ENCODE measurements at regions not wholly inside any gene's neighbourhood (a gene's known extent, or its start where the extent isn't known, plus 50 kb on each side); places are given as distances from the start of the nearest gene placed in this dataset.

DNA sequence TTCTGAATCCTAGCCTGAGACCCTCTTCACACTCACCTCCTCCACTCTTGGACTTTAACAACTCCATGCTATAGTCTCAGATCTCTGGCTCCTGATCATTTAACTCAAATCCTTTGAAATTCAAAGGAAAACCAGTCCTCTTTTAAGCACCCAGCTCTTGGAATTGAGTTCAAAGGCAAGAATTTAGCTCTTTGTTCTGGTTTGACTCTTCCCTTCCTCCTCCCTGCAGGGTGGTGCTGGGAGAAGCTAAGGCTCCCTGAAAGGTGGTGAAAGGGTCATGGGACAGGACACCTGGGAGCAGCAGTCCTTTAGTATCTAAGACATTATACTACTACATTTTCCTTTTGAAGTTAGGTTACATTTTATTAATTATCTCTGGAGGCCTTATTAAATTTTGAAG, 259.4 kb downstream of the CCSER2 start:
- Histone ChIP-seq H3K27me3 (no peaks in the 10 kb centered on the region), H3K27ac (no peak overlapping the region), H3K4me3 (no peak overlapping the region), H3K9me3 (no peaks in the 10 kb centered on the region), H3K4me1 (no peaks in the 10 kb centered on the region), H3K36me3 (no peaks in the 10 kb centered on the region)
- no peak for DNase-seq
- TF ChIP-seq POLR2A (IDR thresholded peaks at IDR 0.05) (no peak), POLR2AphosphoS5 (IDR thresholded peaks at IDR 0.05) (no peak), EP300 (IDR thresholded peaks at IDR 0.05; ENCODE audit: low read depth) (no peak)
- TF ChIP-seq, protein P1, sequence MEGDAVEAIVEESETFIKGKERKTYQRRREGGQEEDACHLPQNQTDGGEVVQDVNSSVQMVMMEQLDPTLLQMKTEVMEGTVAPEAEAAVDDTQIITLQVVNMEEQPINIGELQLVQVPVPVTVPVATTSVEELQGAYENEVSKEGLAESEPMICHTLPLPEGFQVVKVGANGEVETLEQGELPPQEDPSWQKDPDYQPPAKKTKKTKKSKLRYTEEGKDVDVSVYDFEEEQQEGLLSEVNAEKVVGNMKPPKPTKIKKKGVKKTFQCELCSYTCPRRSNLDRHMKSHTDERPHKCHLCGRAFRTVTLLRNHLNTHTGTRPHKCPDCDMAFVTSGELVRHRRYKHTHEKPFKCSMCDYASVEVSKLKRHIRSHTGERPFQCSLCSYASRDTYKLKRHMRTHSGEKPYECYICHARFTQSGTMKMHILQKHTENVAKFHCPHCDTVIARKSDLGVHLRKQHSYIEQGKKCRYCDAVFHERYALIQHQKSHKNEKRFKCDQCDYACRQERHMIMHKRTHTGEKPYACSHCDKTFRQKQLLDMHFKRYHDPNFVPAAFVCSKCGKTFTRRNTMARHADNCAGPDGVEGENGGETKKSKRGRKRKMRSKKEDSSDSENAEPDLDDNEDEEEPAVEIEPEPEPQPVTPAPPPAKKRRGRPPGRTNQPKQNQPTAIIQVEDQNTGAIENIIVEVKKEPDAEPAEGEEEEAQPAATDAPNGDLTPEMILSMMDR (IDR thresholded peaks at IDR 0.05), result no peak
- in situ Hi-C loops (cut with MboI; ENCODE audit: low pct_ligation_motif_present in 1 of 4, low pct_unique_long_range_greater_than_20kb in 1 of 4, low sequenced_read_pairs in 3 of 4), result no loop called here
- intact Hi-C loops (cut with DNase I; ENCODE audit: low total_unique reads), result no loop called here

DNA sequence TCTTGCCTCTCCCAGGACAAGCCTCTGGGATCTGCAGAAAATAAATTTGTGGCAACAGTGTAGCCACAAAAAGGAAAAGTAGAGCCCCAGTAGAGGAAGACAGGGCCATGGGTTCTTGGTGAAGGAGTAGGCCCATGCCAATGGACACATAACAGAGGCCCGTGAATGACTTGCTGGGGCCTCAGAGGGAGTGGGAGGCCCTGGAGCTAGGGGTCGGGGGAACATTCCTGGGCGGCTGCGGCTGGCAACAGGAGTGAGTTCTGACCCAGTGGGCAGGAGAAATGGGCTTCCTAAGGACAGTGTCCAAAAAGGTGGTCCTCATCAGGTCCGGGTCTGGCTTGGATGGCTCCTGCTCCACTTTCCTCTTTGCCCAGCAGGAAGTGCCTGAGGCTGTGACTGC, 260.0 kb downstream of the CCSER2 start:
- in situ Hi-C loops (cut with MboI; ENCODE audit: low pct_ligation_motif_present in 1 of 4, low pct_unique_long_range_greater_than_20kb in 1 of 4, low sequenced_read_pairs in 3 of 4), result no loop called here
- Histone ChIP-seq H3K4me3 (no peak overlapping the region), H3K27me3 (no peaks in the 10 kb centered on the region), H3K9me3 (no peaks in the 10 kb centered on the region), H3K36me3 (no peaks in the 10 kb centered on the region), H3K27ac (no peak overlapping the region), H3K4me1 (no peaks in the 10 kb centered on the region)
- 89 to 100% methylated on average over 2 to 5 of the region's 5 CpGs for WGBS, 2 donors (ENCODE audit: low coverage in 1 of 2)
- no peak for DNase-seq
- no peak for TF ChIP-seq POLR2A (IDR thresholded peaks at IDR 0.05)
- intact Hi-C loops (cut with DNase I; ENCODE audit: low total_unique reads), result no loop called here

DNA sequence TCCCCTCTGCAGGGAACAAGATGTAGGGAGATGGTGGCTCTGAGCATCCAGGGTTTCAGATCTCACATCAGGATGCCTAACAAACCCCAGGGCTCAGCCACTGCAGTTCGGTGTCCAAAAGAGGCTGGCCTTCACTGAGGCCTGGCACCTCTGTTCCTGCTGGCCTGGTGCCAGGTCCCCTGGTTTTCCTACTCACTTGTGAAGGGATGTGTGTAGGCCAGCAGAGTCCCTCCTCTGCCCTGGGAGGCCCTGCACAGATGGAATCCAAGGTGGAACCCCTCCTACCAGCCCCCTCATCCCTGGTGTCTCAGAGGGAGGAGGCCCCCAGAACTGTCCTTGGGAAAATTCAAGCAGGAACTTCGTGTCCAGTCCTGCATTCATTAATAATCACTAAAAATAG, 260.6 kb downstream of the CCSER2 start:
- intact Hi-C loops (cut with DNase I; ENCODE audit: low total_unique reads), result no loop called here
- no peaks in the 10 kb centered on the region for H3K27me3 ChIP-seq
- WGBS, 2 donors (ENCODE audit: low coverage in 1 of 2), result 44% methylated on average over 2 of the region's 2 CpGs; no CpG with 5 or more reads in 1 of the 2 donors
- H3K4me3 ChIP-seq, result no peak overlapping the region
- no peaks in the 10 kb centered on the region for H3K36me3 ChIP-seq
- DNase-seq, result no peak
- TF ChIP-seq POLR2AphosphoS5 (IDR thresholded peaks at IDR 0.05) (no peak), EP300 (IDR thresholded peaks at IDR 0.05; ENCODE audit: low read depth) (no peak), POLR2A (IDR thresholded peaks at IDR 0.05) (no peak)
- TF ChIP-seq, protein P1 (IDR thresholded peaks at IDR 0.05), result no peak
- in situ Hi-C loops (cut with MboI; ENCODE audit: low pct_ligation_motif_present in 1 of 4, low pct_unique_long_range_greater_than_20kb in 1 of 4, low sequenced_read_pairs in 3 of 4), result no loop called here
- H3K9me3 ChIP-seq, result no peaks in the 10 kb centered on the region
- no peaks in the 10 kb centered on the region for H3K4me1 ChIP-seq
- H3K27ac ChIP-seq, result no peak overlapping the region

DNA sequence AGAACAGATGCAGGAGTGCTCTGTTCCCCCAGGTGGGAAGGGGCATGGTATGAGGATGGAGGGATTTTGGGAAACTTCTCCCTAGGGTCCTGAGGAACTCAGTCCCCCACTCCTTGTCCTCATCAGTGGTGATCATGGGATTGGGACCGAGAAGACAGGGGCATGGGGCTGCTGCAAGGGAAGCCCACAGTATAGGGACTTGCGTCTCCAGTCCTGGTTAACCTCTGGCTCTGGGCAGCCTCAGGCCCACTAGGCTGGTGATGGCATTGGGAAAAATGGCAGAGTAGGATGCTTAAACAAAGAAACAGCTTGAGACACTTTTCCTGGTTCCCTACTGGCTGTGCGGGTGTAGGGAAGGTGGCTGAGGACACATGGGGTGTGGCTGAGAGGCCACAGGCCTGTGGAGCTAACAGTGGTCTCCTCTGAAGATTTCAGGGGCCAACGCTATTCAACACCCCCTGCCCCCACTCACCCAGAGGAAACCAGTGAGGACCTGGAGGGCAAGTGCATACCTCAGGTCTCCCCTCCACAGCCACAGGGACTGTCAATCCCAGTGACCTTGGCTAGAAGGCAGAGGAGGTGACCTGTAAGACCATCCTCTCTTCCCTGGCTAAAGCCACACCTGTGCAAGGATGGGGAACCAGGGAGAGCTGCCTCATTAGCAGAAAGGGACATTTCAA, 261.3 kb downstream of the CCSER2 start:
- no peak for DNase-seq
- Histone ChIP-seq H3K36me3 (no peaks in the 10 kb centered on the region), H3K4me3 (no peak overlapping the region), H3K27me3 (no peaks in the 10 kb centered on the region), H3K9me3 (no peaks in the 10 kb centered on the region), H3K4me1 (no peaks in the 10 kb centered on the region), H3K27ac (no peak overlapping the region)
- 80 to 86% methylated on average over 1 to 4 of the region's 4 CpGs for WGBS, 2 donors (ENCODE audit: low coverage in 1 of 2)
- intact Hi-C loops (cut with DNase I; ENCODE audit: low total_unique reads) (no loop called here), in situ Hi-C loops (cut with MboI; ENCODE audit: low pct_ligation_motif_present in 1 of 4, low pct_unique_long_range_greater_than_20kb in 1 of 4, low sequenced_read_pairs in 3 of 4) (no loop called here)
- TF ChIP-seq POLR2A (IDR thresholded peaks at IDR 0.05) (no peak), POLR2AphosphoS5 (IDR thresholded peaks at IDR 0.05) (no peak), EP300 (IDR thresholded peaks at IDR 0.05; ENCODE audit: low read depth) (no peak)
- TF ChIP-seq, protein P1 (IDR thresholded peaks at IDR 0.05), result no peak

Measured in transverse colon (tissue), 4 donors.